Iris pigment epithelial cell (primary cell): ENCODE measurements at regions not wholly inside any gene's neighbourhood (a gene's known extent, or its start where the extent isn't known, plus 50 kb on each side); places are given as distances from the start of the nearest gene placed in this dataset.
"Not testable (repeated sequence)": the region's sequence is repeated elsewhere in the genome, so short reads cannot be mapped to it uniquely, and the experiment has no call there.

ENCODE experiments used
- DNase-seq: peaks from one replicate; pipeline ENCODE4 v3.0.0-alpha.2; 2011; ENCODE audit warnings: low read depth

DNA sequence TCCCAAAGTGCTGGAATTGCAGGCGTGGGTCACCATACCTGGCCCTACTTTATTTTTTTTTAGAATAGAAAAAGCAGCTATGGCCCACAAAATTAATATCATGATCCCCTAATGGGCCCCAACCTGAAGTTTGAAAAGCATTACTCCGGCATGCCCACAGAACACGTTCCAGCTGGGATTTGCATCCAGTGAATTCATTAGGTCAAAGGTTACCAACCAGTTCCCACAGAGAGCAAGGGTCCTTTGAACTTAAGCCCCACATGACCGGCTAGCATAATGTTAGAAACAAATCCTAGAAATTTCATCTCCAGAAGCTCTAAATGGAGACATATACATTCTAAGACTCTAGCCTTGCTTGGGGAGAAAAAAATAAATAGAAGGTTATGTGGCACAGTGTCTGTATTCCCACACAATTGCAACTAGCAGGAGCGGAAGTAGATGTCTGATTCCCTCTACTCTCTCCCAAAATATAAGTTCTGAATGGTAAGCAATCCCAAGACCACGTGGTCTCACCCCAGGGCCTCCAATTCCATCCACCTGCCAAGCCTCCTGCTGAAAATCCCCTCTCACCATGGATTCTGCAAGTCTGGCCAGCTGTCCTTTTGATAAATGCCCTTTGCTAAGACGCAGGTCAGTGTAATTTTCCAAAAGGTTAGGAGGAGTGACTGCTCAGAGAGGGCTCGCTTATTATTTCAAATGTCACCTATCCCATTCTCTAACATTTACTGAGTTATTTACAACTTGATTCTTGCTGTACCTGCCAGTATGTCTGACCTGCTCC, 395.8 kb downstream of the NPIPA8 start:
- DNase-seq, result no peak

DNA sequence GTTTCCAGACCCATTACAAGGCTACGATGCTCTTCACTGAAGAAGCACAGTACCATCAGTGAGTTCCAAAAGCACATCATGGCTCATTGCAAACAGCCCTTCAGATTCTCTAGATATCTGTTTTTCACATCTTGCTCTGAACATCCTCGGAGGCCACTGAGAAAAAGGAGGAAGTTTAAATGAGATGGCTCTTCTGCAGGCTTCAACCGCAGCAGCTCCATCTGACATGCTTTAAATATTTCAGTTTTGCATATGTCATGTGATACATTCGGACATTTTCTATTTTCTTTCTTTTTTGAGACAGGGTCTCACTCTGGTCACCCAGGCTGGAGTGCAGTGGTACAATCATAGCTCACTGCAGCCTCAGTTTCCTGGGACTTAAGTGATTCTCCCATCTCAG, 396.8 kb downstream of the NPIPA8 start:
- no peak for DNase-seq

DNA sequence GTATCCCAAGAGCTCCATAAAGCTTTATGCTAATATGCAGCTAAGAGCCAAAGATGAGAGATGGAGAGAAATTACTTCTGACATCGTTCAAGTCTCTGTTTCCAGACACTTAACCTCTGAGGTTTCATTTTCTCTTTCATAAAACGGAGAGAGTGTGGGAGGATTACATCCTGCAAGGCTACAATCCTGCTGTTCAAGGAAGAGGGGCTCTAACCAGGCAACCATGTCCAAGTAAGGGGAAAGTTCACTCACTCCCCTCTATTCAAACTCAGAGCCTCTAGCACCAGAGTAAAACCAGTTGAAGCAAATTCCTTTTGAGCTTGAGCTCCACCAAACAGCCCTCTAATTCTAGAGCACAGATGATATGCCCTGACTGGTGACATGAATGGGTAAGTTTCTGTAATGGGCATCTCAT, 397.4 kb downstream of the NPIPA8 start:
- no peak for DNase-seq

DNA sequence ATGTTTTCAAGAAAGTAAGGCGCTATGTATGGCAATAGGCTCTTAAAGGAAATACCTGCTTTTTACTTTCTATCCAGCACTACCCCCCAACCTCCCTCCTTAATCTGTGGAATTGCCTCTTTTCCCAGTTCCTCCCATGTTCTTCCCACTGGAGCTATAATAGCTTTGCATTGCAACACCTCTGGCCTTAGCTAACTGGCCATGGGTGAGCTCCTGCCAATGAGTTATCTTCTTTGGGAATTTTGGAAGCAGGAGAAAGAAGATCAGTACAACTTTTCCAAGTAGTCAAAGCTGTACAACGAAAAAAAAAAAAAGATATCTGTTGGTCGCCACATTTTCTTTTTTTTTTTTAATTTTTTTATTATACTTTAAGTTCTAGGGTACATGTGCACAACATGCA, 398.0 kb downstream of the NPIPA8 start:
- DNase-seq, result no peak

DNA sequence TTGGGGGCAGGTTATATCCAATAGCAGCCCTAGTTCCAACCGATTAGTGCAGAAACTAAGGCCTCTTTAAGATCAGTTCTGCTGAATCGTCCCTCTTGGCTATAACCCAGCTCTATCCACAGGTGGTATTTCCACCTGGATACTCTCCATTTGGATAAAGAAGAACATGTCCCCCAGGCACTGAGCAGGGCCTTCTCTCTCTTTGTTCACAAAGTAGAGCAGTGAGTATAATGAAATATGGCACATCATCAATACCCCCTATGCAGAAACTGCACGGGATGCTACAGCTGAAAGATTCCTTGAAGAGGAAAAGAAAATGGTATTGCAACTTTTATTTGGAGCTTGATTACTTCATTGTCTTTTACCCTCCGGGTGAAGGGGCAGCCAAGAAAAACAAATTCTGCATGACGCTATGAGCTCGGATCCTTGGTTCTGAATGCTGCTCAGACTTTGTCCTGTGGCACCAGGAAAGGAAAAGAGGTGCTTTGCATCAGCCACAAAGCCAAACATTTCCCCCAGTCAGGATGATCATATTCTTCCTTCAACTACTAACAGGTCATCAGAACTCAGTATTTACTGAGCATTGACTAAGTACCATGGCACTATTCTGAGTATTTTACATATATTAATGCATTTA, 399.7 kb downstream of the NPIPA8 start:
- no peak for DNase-seq

DNA sequence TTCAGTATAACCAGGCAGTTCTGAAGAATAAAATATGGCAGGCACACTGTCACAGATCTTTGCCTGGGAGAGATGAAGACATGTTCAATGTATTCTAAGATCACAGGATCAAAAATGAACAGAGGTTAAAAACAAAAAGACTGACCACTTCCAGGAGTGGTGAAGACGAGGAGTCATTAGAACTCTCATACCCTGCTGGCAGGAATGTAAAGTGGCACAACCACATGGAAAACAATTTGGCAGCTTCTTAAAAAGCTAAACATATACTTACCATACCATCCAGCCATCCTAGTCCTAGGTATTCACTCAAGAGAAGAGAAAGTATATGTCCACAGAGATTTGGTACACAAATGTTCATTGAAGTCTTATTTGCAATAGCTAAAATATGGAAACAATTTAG, 406.3 kb downstream of the NPIPA8 start:
- DNase-seq, result no peak

DNA sequence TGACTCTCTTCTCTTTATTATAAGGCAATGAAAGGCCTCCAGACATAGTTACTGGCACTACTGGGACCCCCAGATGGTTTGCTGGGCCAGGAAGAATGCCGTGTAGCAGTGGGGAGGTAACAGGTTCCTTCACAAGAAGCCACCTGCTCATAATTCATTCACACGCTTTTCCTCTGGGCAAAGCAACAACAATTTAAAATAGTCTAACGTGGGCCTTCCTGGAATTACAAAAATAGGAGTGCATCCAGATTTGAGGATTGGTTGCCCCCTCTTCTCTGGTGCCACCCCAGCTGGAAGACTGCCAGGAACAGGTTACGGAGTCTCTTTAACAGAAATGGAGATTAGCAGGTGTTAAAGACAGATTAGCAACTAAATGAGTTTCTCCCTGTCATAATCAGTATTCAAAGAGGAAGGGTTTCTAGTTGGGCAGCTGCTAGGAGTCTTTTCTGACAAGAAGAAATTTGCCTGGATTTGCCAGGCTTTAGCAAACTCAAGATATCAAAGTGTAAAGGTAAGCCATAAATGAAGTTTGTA, 409.6 kb downstream of the NPIPA8 start:
- DNase-seq, result no peak

DNA sequence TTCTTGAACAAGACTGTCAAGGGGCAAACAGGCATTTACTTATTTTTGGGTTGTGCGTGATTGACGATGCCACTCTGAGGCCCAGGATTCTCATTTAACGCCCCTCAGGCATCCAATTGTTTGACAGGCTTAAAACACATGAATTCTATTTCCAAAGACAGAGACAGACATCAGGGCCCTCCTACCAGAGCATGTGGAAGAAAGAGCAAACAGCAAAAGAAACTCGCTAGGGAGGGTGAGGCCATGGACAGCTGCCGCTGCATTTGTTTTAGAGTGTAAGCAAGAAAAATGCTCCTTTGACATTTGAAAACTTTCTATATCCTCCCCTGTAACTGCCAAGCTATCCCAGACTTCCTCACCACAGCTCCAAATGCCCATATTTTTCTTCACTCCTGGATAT, 410.1 kb downstream of the NPIPA8 start:
- DNase-seq, result no peak

DNA sequence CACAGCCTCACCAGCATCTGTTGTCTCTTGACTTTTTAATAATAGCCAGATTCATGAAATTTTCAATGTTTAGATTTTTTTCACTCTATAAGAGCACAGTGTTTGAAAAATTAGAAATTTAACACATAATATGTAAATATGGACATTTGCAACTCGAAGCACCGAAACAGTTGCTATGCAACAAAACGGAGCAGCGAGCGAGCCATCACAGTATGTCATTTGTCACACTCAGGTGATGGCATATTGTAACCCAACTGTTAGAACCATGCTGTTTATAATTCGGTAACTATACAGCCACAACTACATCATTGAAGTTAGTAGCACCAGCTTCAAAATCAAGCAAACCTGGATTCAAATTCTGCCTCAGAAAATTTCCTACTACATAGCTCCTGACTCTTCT, 410.8 kb downstream of the NPIPA8 start:
- no peak for DNase-seq

DNA sequence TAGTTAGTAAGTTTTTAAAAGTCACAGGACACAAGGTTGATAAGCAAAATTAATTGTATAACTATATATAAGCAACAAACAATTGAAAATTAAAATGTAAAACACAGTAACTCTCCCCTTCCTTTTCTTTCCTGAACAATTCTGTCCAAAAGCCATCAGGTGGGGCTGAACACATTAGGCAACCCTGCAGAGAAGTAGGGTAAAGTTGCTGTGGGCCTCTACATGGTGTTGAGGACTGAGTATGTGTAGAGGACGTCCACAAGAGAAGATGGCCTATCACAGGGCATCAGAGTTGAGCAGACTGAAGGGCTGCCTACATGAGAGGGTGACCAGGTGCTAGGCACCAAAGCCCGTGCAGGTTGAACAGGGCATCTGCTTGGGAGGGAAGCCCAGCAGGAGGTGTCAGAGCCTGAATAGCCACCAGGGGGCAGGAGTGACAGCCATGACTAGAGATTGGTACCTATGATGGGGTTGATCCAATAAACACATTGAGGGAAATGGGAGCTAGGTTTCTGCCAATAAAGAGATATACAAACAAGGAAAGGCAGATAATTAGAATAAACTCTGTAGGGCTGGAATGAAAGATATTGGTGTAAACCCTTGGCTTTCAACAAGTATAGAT, 415.1 kb downstream of the NPIPA8 start:
- no peak for DNase-seq

DNA sequence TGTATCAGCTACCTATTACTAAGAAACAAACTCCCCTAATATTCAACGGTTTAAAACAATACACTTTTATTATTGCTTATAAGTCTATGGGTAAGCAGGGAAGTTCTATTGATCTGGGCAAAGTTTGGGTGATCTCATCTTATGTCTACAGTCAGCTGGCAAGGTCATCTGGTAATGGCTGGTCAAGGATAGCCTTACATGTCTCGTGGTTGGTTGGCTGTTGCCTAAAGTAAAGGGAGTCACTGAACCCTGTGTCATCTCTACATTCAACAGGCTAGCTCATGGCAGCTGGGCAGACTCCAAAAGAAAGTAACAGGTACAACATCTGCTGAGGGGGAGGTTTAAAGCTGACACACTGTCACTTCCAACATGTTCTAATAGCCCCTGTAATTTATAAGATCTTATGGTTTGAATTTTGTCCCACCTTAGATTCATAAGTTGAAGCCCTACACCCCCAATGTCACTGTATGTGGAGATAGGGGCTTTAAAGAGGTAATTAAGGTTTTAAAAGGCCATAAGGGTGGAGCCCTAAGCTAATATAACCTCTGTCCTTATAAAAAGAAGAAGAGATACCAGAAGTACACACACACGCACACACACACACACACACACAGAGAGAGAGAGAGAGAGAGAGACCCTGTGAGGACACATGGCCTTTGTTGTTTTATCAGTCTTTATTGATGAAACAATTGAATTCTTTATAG, 419.1 kb downstream of the NPIPA8 start:
- no peak for DNase-seq

DNA sequence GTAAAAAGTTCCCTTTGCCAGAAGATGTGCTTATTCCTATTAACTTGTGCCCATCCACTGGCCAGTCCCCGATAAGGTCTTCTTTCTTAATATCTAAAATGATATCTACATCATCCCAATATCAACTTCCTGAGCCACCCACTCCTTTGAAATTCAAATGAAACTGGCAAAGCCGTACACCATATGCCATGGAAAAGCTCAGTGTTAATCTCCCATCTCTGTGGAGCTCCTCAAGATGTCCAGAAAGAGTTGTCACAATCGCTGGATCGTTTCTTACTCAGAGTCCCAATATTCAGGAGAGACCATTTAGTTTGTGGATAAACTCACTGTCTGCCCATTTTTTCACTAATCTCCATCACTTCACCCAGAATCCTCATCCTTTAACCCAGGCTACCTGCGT, 420.7 kb downstream of the NPIPA8 start:
- DNase-seq, result no peak

DNA sequence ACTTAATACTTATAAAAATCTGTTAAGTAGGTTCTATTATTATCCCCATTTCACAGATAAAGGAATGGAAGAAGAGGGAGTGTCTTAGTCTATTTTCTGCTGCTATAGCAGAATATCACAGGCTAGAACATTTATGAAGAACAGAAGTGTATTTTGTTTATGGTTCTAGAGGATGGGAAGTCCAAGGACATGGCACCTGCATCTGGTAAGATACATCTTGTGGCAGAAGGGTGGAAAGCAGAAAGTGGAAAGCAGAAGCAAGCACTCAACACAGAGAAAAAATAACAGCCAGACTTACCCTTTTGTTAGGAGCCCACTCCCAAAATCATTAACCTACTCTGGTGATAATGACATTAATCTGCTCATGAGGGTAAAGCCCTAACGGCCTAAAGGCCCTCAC, 422.4 kb downstream of the NPIPA8 start:
- no peak for DNase-seq

DNA sequence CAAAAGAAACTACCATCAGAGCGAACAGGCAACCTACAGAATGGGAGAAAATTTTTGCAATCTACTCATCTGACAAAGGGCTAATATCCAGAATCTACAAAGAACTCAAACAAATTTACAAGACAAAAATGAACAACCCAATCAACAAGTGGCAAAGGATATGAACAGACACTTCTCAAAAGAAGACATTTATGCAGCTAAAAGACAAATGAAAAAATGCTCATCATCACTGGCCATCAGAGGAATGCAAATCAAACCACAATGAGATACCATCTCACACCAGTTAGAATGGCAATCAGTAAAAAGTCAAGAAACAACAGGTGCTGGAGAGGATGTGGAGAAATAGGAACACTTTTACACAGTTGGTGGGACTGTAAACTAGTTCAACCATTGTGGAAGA, 425.0 kb downstream of the NPIPA8 start:
- DNase-seq, result not testable (repeated sequence)

DNA sequence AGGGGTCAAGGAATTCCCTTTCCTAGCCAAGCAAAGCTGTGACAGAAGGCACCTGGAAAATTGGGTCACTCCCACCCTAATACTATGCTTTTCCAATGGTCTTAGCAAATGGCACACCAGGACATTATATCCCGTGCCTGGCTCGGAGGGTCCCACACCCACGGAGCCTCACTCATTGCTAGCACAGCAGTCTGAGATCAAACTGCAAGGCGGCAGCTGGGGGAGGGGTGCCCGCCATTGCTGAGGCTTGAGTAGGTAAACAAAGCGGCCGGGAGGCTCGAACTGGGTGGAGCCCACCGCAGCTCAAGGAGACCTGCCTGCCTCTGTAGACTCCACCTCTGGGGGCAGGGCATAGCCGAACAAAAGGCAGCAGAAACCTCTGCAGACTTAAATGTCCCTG, 429.9 kb downstream of the NPIPA8 start:
- not testable (repeated sequence) for DNase-seq

DNA sequence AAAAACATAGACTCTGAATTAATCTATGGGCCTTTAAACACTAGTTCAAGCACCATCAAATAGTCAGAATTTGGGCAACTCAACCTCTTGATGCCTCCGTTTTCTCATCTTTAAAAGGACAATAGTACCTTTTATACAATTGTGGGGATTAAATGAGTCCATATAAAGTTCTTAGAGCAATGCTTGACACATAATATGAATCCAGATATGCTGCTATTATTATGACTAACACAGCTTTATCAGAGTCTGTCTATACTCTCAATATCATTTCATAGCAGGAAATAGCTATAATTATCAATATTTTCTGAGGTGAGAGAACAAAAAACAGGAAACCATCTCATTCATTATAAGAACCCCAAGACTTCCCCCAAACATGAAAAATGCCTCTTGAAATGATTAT, 430.5 kb upstream of the XYLT1 start:
- DNase-seq, result no peak

DNA sequence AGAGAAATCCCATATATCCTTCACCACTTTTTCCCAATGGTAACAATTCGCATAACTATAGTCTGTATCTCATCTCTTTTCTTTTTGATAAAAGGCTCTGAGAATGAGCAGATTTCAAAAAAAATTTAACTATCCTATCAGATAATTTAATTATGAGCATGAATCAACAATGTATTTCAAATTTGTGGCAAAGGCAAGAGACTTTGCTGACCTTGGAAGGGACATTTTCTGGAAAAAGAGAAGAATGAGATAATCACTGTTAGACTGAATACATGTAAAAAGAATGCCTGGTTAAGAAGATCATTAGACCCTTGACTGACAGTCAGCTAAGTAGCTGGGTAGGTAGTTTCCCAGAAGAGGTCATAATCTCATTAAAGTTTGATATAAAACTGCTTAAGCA, 428.4 kb upstream of the XYLT1 start:
- no peak for DNase-seq

DNA sequence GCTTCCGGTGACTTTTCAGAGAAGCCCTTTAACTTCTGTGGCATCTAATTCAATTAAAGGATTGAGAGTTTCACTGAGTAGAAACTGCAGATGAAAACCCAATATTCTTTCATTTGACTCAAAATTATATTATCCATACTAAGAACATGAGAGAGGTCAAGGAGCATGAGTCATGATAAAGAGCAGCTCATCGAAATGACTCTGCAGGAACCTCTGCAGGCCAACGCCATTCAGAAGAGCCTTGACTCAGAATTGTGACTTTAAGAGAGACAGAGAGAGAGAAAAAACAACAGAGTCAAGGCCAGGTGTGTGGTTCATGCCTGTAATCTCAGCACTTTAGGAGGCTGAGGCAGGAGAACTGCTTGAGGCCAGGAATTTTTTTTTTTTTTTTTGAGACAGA, 417.2 kb upstream of the XYLT1 start:
- no peak for DNase-seq

DNA sequence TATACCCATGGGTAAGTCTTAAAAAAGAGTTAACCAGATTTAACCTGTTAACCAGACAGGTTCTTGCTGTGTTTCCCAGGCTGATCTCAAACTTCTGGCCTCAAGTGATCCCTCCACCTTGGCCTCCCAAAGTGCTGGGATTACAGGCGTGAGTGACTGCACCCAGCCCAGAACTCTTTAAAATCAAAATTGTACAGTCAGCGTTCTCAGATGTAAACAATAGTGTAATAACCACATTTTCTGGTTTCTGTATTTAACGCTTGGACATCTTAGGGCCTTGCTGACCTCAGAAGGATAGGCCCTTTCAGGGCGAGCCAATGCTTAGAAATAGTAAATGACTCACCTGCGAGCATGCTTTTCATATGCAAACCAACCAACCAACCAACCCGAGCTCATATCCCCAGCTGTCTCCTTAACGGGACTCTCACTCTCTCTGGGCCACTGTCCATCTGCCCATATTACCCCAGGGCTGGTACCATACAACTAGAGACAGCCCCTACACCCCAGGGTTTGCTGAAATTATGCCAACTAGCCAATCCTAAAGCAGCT, 415.0 kb upstream of the XYLT1 start:
- no peak for DNase-seq

DNA sequence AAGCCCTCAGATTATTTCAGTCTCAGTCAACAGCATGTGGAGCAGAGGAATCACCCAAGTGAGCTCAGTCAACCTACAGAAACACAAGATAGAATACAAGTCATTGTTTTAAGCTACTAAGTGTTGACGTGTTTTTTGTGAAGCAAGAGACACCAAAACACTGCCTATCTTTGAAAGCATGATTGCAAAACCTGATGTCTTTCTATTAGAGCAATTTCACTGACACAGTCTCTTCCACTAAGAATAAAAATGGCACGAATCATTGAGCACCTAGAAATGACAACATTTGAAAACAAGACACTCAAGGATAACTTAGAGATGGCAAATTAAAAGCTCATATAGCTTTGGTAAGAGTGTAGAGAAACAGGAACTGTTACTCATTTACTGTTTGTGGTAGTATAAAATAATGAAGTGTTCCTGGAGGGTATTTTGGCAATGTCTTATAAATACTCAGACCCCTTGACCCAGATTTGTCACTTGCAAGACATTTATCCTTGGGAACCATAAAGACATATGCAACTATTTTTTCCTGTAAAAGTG, 407.1 kb upstream of the XYLT1 start:
- DNase-seq, result no peak

DNA sequence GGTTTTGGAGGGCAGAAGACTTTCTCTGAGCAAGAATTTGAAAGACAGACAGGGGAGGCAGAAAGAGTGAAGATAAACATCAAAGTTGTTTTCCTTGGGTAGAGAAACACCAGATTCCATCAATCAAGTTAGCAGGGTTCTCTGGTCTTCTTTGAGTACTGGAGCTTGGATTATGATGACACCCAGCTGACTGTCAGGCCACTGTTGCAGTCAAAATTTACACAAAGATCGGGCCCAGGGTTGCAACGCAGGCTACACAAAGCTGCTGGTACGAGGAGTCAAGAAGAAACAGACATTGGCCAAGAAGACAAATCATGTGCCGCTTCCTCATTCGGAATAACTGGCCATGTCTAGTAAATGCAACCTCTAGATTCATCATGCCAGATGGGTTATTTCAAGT, 396.2 kb upstream of the XYLT1 start:
- DNase-seq, result no peak

DNA sequence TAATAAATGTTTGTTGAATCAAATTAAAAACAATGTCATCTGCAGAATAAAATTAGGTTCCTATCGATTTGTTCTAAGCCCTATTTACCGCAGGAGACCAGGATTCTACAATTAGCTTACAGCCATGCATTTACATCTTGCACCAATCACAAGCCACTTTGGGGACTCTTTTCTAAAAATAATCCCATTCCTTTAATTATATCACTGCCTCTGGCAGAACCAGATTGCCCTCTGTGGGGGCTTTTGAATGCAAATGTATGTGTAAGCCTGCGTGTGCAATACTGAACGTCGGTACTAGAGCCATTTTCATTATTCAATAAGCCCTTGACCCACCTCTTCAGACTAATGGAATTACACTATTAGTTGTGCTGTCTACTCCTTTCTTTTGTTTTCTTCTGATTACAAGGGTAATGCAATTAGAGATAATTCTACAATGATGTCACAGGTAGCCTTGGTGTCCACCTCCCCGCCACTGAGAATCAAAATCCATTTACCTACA, 391.3 kb upstream of the XYLT1 start:
- DNase-seq, result no peak
